NCI-H1436 (cell line): ENCODE measurements at regions not wholly inside any gene's neighbourhood (a gene's known extent, or its start where the extent isn't known, plus 50 kb on each side); places are given as distances from the start of the nearest gene placed in this dataset.
"Not testable (repeated sequence)": the region's sequence is repeated elsewhere in the genome, so short reads cannot be mapped to it uniquely, and the experiment has no call there.

Source experiments
- DNase-seq: peaks from one replicate; lab custom pipeline; 2025; lab: John Stamatoyannopoulos, UW

- DNase-seq, result no peak
Measured at GRCh38 chr10:36765782-36766414, 359.5 kb upstream of the ANKRD30A start.

GRCh38 chr10:36764823-36765222, 360.6 kb upstream of the ANKRD30A start:
- no peak for DNase-seq

GRCh38 chr10:36761121-36761520, 364.3 kb upstream of the ANKRD30A start:
- DNase-seq, result no peak

- DNase-seq, result no peak
Measured at GRCh38 chr10:36759141-36759805, 366.1 kb upstream of the ANKRD30A start.

GRCh38 chr10:36748128-36748871, 377.1 kb upstream of the ANKRD30A start:
- no peak for DNase-seq

GRCh38 chr10:36739884-36740445, 385.4 kb upstream of the ANKRD30A start:
- no peak for DNase-seq

- DNase-seq, result no peak
Measured at GRCh38 chr10:36738738-36739431, 386.5 kb upstream of the ANKRD30A start.

- DNase-seq, result peak; percentile 77
Measured at GRCh38 chr10:36736311-36736710, 389.1 kb upstream of the ANKRD30A start.

GRCh38 chr10:36734590-36734989, 390.8 kb upstream of the ANKRD30A start:
- DNase-seq, result not testable (repeated sequence)

- DNase-seq, result no peak
Measured at GRCh38 chr10:36730316-36730715, 395.1 kb upstream of the ANKRD30A start.

- no peak for DNase-seq
Measured at GRCh38 chr10:36728626-36729025, 396.8 kb upstream of the ANKRD30A start.

- peak; percentile 78 for DNase-seq
Measured at GRCh38 chr10:36725581-36726520, 399.5 kb upstream of the ANKRD30A start.

- DNase-seq, result no peak
Measured at GRCh38 chr10:36722777-36723176, 402.6 kb upstream of the ANKRD30A start.

GRCh38 chr10:36721871-36722270, 403.5 kb upstream of the ANKRD30A start:
- no peak for DNase-seq

GRCh38 chr10:36720895-36721294, 404.5 kb upstream of the ANKRD30A start:
- DNase-seq, result no peak

GRCh38 chr10:36717118-36717517, 408.3 kb upstream of the ANKRD30A start:
- no peak for DNase-seq

- no peak for DNase-seq
Measured at GRCh38 chr10:36716291-36716690, 409.1 kb upstream of the ANKRD30A start.

- DNase-seq, result no peak
Measured at GRCh38 chr10:36712695-36713094, 412.7 kb upstream of the ANKRD30A start.

- DNase-seq, result no peak
Measured at GRCh38 chr10:36711361-36711760, 414.0 kb upstream of the ANKRD30A start.

- no peak for DNase-seq
Measured at GRCh38 chr10:36704124-36704523, 421.3 kb upstream of the ANKRD30A start.

GRCh38 chr10:36703179-36703578, 422.2 kb upstream of the ANKRD30A start:
- no peak for DNase-seq
